Endothelial cell (in vitro differentiated cells): ENCODE measurements at regions not wholly inside any gene's neighbourhood (a gene's known extent, or its start where the extent isn't known, plus 50 kb on each side); places are given as distances from the start of the nearest gene placed in this dataset.
A peak's percentile ranks its signal among the peaks of the same experiment; 100 is the strongest.

Experiments
- DNase-seq: peaks from one replicate; pipeline ENCODE4 v3.0.0; 2021; ENCODE audit warnings: low spot score
- H3K27ac Mint-ChIP-seq: one replicate; pipeline ENCODE4 v1.8.0; 2021; ENCODE audit warnings: mixed read lengths, inconsistent platforms; ENCODE audit not compliant: unreplicated experiment
- H3K27me3 Mint-ChIP-seq: one replicate; pipeline ENCODE4 v1.8.0; 2021; ENCODE audit warnings: mild to moderate bottlenecking, moderate library complexity, mixed read lengths, inconsistent platforms; ENCODE audit not compliant: unreplicated experiment
- H3K36me3 Mint-ChIP-seq: one replicate; pipeline ENCODE4 v1.8.0; 2021; ENCODE audit warnings: mild to moderate bottlenecking, low read depth, mixed read lengths, inconsistent platforms; ENCODE audit not compliant: unreplicated experiment
- H3K4me1 Mint-ChIP-seq: one replicate; pipeline ENCODE4 v1.8.0; 2021; ENCODE audit warnings: mild to moderate bottlenecking, mixed read lengths, inconsistent platforms; ENCODE audit not compliant: unreplicated experiment
- H3K4me3 Mint-ChIP-seq: one replicate; pipeline ENCODE4 v1.8.0; 2021; ENCODE audit warnings: mild to moderate bottlenecking, mixed read lengths, inconsistent platforms; ENCODE audit not compliant: unreplicated experiment
- H3K9me3 Mint-ChIP-seq: one replicate; pipeline ENCODE4 v1.8.0; 2021; ENCODE audit warnings: mixed read lengths, inconsistent platforms; ENCODE audit not compliant: unreplicated experiment
- CTCF ChIP-seq: fragments of 200-600 bp; sonication (generic); IDR thresholded peaks from one replicate; pipeline ENCODE4 v1.5.0; 2021; ENCODE audit warnings: antibody characterized with exemption; ENCODE audit not compliant: unreplicated experiment

GRCh38 chr14:85420278-85420677 is 109.7 kb upstream of the FLRT2 start:
- Mint-ChIP-seq H3K27me3 (peaks cover 2% of the 10 kb centered on the region), H3K27ac (no peak overlapping the region), H3K9me3 (no peaks in the 10 kb centered on the region), H3K4me1 (peaks cover 9% of the 10 kb centered on the region), H3K4me3 (no peak overlapping the region), H3K36me3 (no peaks in the 10 kb centered on the region)
- TF ChIP-seq CTCF = no peak
- DNase-seq = no peak

GRCh38 chr14:85420707-85421106 is 109.2 kb upstream of the FLRT2 start:
- H3K4me1 Mint-ChIP-seq = peaks cover 8% of the 10 kb centered on the region
- H3K27ac Mint-ChIP-seq = no peak overlapping the region
- DNase-seq = no peak
- H3K27me3 Mint-ChIP-seq = peaks cover 2% of the 10 kb centered on the region
- TF ChIP-seq CTCF = no peak
- H3K4me3 Mint-ChIP-seq = no peak overlapping the region
- no peaks in the 10 kb centered on the region for H3K36me3 Mint-ChIP-seq
- H3K9me3 Mint-ChIP-seq = no peaks in the 10 kb centered on the region

DNA sequence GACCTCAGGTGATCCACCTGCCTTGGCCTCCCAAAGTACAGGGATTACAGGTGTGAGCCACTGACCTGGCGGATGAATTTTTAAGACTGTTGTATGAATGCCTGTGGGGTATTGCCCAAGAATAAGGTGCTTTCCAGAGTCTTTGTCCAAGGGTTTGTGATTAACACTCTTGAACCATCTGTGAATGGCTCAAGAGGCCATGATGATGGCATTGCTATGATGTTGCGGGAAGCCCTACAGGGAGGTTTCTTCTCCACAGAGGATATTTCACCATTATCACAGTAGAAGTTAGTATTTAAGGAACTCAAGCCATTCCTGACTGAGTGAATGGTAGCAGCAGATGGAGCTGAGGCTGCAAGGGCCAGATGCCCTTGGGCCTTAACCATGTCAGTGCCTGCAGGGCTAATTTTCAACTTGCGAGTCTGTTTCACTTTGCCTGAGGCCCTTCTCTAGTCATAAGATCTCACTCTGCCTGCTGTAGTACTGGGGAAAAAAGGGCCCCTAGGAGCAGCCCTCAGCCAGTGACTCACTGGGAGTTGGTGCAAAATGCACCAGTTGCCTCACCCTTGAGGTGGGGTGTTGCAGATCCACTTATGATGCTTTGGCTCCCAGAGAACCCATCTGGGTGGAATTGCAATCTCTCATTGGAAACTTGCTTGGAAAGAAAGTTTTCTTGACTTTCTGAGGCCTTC is 108.6 kb upstream of the FLRT2 start:
- no peak for DNase-seq
- Mint-ChIP-seq H3K4me1 (peaks cover 8% of the 10 kb centered on the region), H3K27ac (no peak overlapping the region)

GRCh38 chr14:85423889-85424288 is 106.1 kb upstream of the FLRT2 start:
- H3K27ac Mint-ChIP-seq = no peak overlapping the region
- no peak overlapping the region for H3K4me3 Mint-ChIP-seq
- H3K4me1 Mint-ChIP-seq = no peaks in the 10 kb centered on the region
- TF ChIP-seq CTCF = no peak
- no peak for DNase-seq
- no peaks in the 10 kb centered on the region for H3K36me3 Mint-ChIP-seq
- H3K27me3 Mint-ChIP-seq = peaks cover 2% of the 10 kb centered on the region
- no peaks in the 10 kb centered on the region for H3K9me3 Mint-ChIP-seq

More for the DNA sequence above, 108.6 kb upstream of the FLRT2 start:
- no peaks in the 10 kb centered on the region for H3K36me3 Mint-ChIP-seq
- no peak for TF ChIP-seq CTCF
- H3K27me3 Mint-ChIP-seq = peaks cover 2% of the 10 kb centered on the region
- no peak overlapping the region for H3K4me3 Mint-ChIP-seq
- no peaks in the 10 kb centered on the region for H3K9me3 Mint-ChIP-seq

- DNase-seq = no peak
- Mint-ChIP-seq H3K4me3 (no peak overlapping the region), H3K36me3 (no peaks in the 10 kb centered on the region), H3K9me3 (no peaks in the 10 kb centered on the region), H3K4me1 (no peaks in the 10 kb centered on the region), H3K27ac (no peak overlapping the region), H3K27me3 (no peaks in the 10 kb centered on the region)
- TF ChIP-seq CTCF = peak; percentile 22
Observed at GRCh38 chr14:85425507-85425906, 104.4 kb upstream of the FLRT2 start.
